GM19395 (cell line): ENCODE measurements at regions not wholly inside any gene's neighbourhood (a gene's known extent, or its start where the extent isn't known, plus 50 kb on each side); places are given as distances from the start of the nearest gene placed in this dataset.
A peak's percentile ranks its signal among the peaks of the same experiment; 100 is the strongest.

ENCODE experiments used
- ATAC-seq: cut with Tn5 transposase; IDR thresholded peaks from one replicate; pipeline ENCODE4 v1.9.1; 2021; ENCODE audit warnings: mild to moderate bottlenecking, moderate library complexity; ENCODE audit not compliant: unreplicated experiment

GRCh38 chr10:6339891-6340290, 137.2 kb downstream of the PFKFB3 start:
- ATAC-seq, result no peak

DNA sequence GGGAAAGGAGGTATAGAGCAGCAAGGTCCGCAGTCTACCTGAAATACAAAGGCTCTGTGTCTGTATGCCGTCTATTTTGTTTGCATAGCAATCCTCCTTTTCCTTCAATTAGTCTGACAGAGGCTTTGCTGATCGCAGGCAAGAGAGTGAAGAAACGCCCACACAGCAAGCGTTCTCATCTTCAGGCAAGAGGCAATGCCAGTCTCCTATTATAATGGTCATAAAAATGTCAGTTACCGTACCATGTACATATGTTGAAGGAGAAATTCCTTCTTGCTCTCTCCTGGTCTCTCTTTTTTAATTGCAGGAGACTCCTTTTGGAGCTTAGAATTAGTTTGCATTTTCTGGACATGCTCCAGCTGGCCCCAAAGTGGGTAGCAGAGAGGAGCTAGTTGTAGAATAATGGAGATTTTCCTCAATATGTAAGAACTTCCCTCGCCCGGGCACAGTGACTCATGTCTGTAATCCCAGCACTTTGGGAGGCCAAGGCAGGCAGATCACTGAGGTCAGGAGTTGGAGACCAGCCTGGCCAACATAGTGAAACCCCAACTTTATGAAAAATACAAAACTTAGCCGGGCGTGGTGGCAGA, 139.5 kb downstream of the PFKFB3 start:
- ATAC-seq, result no peak

- no peak for ATAC-seq
Observed at GRCh38 chr10:6343305-6344010, 140.7 kb downstream of the PFKFB3 start.

- ATAC-seq, result no peak
Observed at GRCh38 chr10:6345404-6345803, 142.7 kb downstream of the PFKFB3 start.

- ATAC-seq, result no peak
Observed at GRCh38 chr10:6346631-6347030, 143.9 kb downstream of the PFKFB3 start.

DNA sequence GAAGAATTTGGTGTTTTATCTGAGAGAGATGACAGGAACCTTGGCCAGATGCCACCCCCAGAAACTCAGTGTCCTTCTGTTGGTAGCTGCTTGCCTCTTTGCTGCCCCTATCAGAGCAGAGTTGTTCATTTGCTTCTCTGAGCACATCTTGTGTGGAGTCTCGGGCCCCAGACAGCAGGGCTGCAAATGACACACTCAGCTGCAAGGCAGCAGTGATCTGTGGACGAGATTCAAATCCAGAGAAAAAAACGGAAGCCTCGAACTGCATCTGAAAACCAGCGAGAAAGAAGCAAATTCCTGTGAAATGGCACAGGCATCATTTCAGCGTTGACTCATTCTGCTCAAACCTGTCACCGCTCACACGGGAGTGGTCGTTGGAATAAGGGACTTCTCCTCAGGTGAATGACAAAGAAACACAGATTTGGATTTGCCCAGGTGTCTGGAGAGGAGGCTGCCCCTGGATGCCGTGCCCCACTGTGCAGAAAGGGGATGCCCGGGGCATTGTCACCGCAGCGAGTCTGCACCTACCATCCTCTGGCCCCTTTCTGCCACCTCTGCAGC, 144.7 kb downstream of the PFKFB3 start:
- peak; percentile 30 for ATAC-seq

GRCh38 chr10:6348096-6348874, 145.6 kb downstream of the PFKFB3 start:
- peak; percentile 97 for ATAC-seq

- ATAC-seq, result no peak
Observed at GRCh38 chr10:6349846-6350535, 147.3 kb downstream of the PFKFB3 start.

DNA sequence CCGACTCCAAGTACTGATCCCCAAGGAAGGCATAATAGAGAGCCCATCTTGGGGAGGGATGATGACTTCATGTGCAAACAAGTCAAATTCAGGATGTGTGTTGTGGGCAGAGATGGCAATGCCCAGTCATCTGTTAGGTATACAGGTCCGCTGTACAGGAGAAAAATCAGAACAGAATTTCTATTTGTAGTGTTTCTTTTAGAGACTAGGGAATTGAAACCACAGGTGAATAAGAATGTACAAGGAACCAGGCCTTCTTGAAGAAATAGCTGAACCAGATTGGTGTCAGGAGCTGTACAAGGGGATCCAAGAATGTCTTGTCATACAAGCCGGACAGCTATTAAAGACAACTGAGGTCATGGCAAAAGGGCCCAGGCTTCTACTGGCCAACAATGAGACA, 147.9 kb downstream of the PFKFB3 start:
- ATAC-seq, result no peak

GRCh38 chr10:6351495-6351894, 148.8 kb downstream of the PFKFB3 start:
- ATAC-seq, result no peak

- no peak for ATAC-seq
Observed at GRCh38 chr10:6353526-6353925, 150.8 kb downstream of the PFKFB3 start.

GRCh38 chr10:6354168-6354772, 151.5 kb downstream of the PFKFB3 start:
- ATAC-seq, result no peak

- no peak for ATAC-seq
Observed at GRCh38 chr10:6356280-6356793, 153.6 kb downstream of the PFKFB3 start.

DNA sequence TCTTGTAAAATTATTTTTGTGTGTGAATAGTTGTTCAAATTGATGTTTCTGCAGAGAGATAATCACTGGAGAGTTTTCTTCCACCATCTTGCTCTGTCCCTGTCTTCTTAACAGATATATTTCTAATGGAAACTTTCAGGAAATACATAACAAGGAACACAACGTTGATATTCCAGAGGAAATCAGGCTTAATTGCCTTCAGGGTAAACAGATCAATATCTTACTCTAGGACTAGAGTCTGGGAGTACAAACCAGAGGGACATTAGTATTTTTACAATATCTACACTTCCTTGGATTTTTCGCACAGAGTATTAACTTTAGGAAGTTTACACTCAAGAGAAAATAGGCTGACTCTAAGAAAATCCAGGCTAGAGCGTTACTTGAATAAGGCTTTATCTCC, 159.1 kb downstream of the PFKFB3 start:
- no peak for ATAC-seq

- no peak for ATAC-seq
Observed at GRCh38 chr10:6362879-6363278, 160.1 kb downstream of the PFKFB3 start.

DNA sequence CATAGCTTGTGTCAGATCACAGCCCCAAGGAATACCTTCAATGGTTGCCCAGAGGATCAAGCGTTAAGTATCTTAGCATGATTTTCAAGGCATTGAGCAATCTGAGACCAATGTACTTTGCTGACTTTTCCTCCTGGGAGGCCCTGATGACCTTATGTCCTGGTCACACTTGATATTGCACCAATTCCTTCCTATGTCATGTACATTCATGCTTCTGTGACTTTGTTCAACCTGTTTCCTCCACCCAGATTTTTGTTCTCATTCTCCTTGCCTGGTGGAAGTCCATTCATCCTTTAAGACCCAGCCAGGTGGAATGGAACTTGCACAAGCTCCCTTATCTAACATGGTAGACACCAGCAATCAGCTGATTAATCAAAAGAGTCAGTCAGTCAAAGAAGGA, 160.8 kb downstream of the PFKFB3 start:
- ATAC-seq, result no peak

DNA sequence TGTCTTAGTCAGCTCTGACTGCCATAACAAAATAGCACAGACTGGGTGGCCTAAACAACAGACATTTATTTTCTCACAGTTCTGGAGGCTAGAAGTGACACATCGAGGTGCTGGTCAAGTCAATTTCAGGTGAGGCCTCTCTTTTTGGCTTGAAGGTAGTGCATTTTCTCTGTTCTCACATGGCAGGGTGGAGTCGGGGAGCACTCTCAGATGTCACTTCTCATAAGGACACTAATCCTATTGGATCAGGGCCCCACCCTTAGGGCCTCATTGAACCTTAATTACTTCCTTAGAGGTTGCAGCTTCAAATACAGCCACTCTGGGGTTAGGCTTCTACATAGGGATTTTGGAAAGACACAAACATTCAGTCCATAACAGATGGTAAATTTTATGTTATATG, 161.6 kb downstream of the PFKFB3 start:
- no peak for ATAC-seq

DNA sequence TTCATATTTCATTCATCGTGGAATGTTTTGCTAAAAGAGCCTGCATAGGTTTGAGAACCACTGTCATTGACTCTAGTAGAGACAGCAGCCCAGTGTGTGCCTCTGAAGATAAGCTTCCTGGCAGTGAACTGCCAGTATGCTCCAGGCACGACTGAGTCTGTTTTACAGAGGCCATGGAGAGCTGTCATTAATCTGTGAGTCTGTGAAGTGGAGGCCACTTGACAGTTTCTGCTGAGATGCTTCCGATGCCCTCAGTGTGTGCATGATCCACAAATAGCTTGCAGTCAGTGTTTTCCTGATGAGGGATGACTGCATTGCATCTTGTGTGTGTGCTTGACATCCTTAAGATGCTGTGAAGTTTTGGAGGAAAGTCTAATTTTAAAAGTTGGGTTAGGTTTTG, 162.2 kb downstream of the PFKFB3 start:
- ATAC-seq, result no peak

- ATAC-seq, result no peak
Observed at GRCh38 chr10:6365384-6365783, 162.7 kb downstream of the PFKFB3 start.
